Peyer's patch (tissue), 4 donors: ENCODE measurements at regions not wholly inside any gene's neighbourhood (a gene's known extent, or its start where the extent isn't known, plus 50 kb on each side); places are given as distances from the start of the nearest gene placed in this dataset.

ENCODE experiments used
- POLR2A ChIP-seq, 2 donors: fragments of 450-650 bp; IDR thresholded peaks; one replicate each; pipeline ENCODE4 v1.5.1; 2017; ENCODE audit warnings: antibody characterized with exemption in 2 of 2, mild to moderate bottlenecking in 2 of 2, moderate library complexity in 2 of 2
- TF ChIP-seq, protein P1 (sequence below), 6 experiments: fragments of 450-650 bp in 4 of 6; fragments of 200-600 bp in 2 of 6; sonication (generic) in 1 of 6; IDR thresholded peaks; one replicate each; pipeline ENCODE4 v1.5.1; 2017 to 2019; ENCODE audit warnings: antibody characterized with exemption in 6 of 6, mild to moderate bottlenecking in 3 of 6, moderate library complexity in 1 of 6

DNA sequence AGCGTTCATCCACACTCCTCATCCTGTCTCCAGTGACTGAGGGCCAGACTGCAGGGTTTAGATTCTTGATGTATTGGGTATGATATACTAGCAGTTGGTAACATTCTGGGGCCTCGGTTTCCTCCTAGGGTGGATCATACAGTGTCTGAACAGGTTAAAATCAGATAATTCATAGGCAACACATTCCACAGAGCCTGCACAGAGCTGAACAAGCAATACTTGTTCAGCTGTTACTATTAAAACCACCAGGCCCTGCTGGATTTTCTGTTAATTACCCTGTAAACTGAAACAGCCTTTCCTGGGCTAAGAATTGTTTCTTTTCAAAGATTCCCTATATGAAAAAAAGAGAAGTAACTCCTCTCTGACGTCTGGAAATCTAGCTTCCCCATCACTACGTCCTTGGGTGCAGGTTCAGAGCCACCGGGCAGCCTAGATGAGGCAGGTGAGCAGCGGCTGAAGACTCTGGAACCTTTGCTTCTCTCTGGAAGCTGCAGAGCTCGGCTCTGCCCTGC is 1313.5 kb upstream of the WWC1 start:
- no peak for TF ChIP-seq POLR2A (IDR thresholded peaks at IDR 0.05)
- TF ChIP-seq, protein P1, sequence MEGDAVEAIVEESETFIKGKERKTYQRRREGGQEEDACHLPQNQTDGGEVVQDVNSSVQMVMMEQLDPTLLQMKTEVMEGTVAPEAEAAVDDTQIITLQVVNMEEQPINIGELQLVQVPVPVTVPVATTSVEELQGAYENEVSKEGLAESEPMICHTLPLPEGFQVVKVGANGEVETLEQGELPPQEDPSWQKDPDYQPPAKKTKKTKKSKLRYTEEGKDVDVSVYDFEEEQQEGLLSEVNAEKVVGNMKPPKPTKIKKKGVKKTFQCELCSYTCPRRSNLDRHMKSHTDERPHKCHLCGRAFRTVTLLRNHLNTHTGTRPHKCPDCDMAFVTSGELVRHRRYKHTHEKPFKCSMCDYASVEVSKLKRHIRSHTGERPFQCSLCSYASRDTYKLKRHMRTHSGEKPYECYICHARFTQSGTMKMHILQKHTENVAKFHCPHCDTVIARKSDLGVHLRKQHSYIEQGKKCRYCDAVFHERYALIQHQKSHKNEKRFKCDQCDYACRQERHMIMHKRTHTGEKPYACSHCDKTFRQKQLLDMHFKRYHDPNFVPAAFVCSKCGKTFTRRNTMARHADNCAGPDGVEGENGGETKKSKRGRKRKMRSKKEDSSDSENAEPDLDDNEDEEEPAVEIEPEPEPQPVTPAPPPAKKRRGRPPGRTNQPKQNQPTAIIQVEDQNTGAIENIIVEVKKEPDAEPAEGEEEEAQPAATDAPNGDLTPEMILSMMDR (IDR thresholded peaks at IDR 0.05): no peak
